NOMO-1 treated with DMSO at 0.1 percent for 48 hours (cell line): ENCODE measurements at regions not wholly inside any gene's neighbourhood (a gene's known extent, or its start where the extent isn't known, plus 50 kb on each side); places are given as distances from the start of the nearest gene placed in this dataset.

Experiments used
- DNase-seq: peaks from one replicate; lab custom pipeline; 2025; ENCODE audit not compliant: unreplicated experiment; lab: John Stamatoyannopoulos, UW

DNA sequence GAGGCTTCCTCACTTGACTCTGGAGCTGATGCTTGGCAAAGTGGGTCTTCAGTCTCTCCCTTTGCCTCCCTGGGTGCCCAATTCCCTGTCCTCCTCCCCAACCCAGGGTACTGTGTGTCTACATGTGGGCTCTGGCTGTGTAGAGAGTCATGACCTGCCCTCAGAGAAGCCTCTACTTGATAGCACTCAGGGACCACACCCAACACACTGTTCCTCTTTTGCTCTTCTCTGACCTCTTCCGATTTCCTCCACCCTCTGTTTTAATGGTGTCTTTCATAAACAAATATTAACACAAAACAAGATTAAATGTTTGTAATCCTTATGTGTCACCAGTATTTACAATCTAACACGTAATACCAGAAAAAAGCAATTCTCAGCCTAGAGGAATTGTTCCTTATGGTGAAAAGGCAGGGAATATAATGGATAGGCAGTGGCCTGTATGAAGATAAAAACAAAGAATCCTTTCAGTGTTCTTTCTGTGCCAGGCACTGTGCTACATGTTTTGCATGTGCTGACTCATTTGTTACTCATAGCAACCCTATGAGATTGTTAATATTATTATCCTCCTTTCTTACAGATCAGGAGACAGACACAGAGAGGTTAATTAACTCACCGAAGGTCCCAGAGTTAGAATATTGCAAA is 58.2 kb downstream of the HSD3B1 start:
- DNase-seq = peak; percentile 85

- no peak for DNase-seq
Measured at GRCh38 chr1:119569095-119569494, 62.1 kb downstream of the HSD3B1 start.
